ENCODE measurements at regions not wholly inside any gene's neighbourhood (a gene's known extent, or its start where the extent isn't known, plus 50 kb on each side); places are given as distances from the start of the nearest gene placed in this dataset.

DNA sequence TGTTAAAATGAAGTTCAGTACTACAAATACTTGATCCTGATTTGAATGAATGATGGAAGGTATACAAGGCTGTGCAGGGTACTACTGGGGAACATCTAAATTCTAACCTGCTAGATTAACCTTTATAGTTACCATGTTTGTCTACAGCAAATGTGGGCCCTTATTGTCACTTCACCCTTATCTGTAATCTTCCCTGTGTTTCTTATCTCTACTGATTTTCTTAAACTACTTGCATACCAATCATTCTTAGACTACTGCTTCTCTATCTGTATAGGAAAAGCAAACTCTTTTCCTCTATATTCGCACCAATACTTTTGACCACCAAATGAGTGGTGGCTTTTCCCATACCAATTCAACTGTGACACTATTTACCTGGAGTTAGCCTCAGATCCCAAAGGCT lies 210.7 kb downstream of the HINT1 start:
- intact Hi-C loops (cut with DNase I): no loop called here
- no peak overlapping the region for H3K27ac ChIP-seq
- TF ChIP-seq, protein P1, sequence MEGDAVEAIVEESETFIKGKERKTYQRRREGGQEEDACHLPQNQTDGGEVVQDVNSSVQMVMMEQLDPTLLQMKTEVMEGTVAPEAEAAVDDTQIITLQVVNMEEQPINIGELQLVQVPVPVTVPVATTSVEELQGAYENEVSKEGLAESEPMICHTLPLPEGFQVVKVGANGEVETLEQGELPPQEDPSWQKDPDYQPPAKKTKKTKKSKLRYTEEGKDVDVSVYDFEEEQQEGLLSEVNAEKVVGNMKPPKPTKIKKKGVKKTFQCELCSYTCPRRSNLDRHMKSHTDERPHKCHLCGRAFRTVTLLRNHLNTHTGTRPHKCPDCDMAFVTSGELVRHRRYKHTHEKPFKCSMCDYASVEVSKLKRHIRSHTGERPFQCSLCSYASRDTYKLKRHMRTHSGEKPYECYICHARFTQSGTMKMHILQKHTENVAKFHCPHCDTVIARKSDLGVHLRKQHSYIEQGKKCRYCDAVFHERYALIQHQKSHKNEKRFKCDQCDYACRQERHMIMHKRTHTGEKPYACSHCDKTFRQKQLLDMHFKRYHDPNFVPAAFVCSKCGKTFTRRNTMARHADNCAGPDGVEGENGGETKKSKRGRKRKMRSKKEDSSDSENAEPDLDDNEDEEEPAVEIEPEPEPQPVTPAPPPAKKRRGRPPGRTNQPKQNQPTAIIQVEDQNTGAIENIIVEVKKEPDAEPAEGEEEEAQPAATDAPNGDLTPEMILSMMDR (IDR thresholded peaks at IDR 0.05): no peak
- no peak for TF ChIP-seq POLR2A (IDR thresholded peaks at IDR 0.05)
- no peak overlapping the region for H3K4me3 ChIP-seq
- H3K9me3 ChIP-seq (replicated peaks in 1 of 3): no peaks in the 10 kb centered on the region
- H3K36me3 ChIP-seq (replicated peaks in 1 of 2): no peaks in the 10 kb centered on the region
- no peaks in the 10 kb centered on the region for H3K4me1 ChIP-seq (replicated peaks in 1 of 2)
- 73 to 94% (median 82%) methylated on average over 1 of the region's 1 CpG for WGBS, 4 donors
- H3K27me3 ChIP-seq: no peaks in the 10 kb centered on the region
- no peak for DNase-seq

DNA sequence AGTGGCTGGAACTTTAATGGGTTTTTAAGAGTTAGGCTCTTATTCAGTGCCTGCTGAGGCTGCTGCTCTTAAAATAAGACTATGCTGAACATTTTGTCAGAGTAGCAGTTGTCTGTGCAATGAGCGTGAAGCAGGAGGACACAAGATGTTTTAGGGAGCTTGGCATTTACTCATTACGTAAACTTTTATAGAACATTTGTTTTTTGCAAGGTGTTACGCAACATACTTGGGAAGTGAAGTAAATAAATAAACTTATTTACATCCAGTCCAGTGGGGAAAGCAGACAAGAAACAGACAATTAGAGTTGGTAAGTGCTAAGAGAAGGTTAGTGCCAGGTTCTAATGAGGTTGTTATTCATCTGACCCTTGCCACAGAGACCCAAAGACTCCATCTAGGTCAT lies 226.0 kb downstream of the HINT1 start:
- WGBS, 4 donors: 93 to 96% (median 93%) methylated on average over 3 of the region's 3 CpGs
- H3K27me3 ChIP-seq: no peaks in the 10 kb centered on the region
- H3K27ac ChIP-seq: no peak overlapping the region
- H3K9me3 ChIP-seq (replicated peaks in 1 of 3): no peaks in the 10 kb centered on the region
- no peaks in the 10 kb centered on the region for H3K36me3 ChIP-seq (replicated peaks in 1 of 2)
- no peak for TF ChIP-seq POLR2A (IDR thresholded peaks at IDR 0.05)
- TF ChIP-seq, protein P1 (IDR thresholded peaks at IDR 0.05): no peak
- H3K4me1 ChIP-seq (replicated peaks in 1 of 2): no peaks in the 10 kb centered on the region
- intact Hi-C loops (cut with DNase I): no loop called here
- H3K4me3 ChIP-seq: no peak overlapping the region
- DNase-seq: no peak

DNA sequence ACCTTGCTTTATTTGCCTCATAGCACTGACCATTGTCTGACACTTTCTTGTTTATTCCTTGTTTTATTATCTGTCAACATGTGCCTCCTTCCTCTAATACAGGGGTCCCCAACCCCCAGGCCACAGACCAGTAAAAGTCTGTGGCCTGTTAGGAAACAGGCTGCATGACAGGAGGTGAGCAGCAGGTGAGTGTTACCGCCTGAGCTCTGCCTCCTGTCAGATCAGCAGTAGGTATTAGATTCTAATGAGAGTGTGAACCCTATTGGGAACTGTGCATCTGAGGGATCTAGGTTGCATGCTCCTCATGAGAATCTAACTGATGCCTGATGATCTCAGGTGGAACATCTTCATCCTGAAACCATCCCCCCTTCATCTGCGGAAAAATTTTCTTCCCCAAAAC lies 228.0 kb downstream of the HINT1 start:
- WGBS, 4 donors: 80 to 91% (median 89%) methylated on average over 2 of the region's 2 CpGs
- no peaks in the 10 kb centered on the region for H3K27me3 ChIP-seq
- no peaks in the 10 kb centered on the region for H3K9me3 ChIP-seq (replicated peaks in 1 of 3)
- H3K4me1 ChIP-seq (replicated peaks in 1 of 2): no peaks in the 10 kb centered on the region
- H3K4me3 ChIP-seq: no peak overlapping the region
- no peak for DNase-seq
- H3K36me3 ChIP-seq (replicated peaks in 1 of 2): no peaks in the 10 kb centered on the region
- H3K27ac ChIP-seq: no peak overlapping the region
- no peak for TF ChIP-seq POLR2A (IDR thresholded peaks at IDR 0.05)
- TF ChIP-seq, protein P1 (IDR thresholded peaks at IDR 0.05): no peak
- intact Hi-C loops (cut with DNase I): no loop called here

DNA sequence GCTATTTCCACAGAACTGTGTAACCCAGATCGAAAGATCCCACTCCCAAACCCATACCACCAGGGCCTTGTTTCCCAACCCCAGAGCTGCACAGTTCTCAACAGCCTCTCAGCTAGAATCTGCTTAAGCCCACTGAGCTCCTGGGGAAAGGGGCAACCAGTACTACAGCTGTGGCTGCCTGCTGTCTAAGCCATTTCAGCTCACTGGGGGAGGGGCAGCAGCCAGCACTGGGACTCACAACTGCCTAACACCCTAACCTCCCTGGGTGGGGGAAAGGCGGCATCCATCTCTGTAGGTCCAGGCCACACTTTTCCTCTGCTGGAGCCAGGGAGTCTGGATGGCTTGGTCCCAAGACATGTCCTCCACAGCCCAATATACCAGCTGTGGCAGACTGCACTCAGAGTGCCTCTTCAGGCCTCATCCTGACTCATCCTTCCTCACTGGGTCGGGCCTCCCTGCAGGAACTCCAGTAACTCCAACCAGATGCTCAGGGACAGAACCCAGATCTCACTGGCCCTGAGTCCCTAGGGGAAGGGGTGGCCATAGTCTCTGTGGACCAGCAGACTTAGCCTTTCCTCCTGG lies 241.4 kb downstream of the HINT1 start:
- H3K27ac ChIP-seq: no peak overlapping the region
- WGBS, 4 donors: 80 to 100% (median 91%) methylated on average over 2 to 3 of the region's 3 CpGs
- H3K36me3 ChIP-seq (replicated peaks in 1 of 2): no peaks in the 10 kb centered on the region
- no peaks in the 10 kb centered on the region for H3K27me3 ChIP-seq
- DNase-seq: no peak
- no peaks in the 10 kb centered on the region for H3K4me1 ChIP-seq (replicated peaks in 1 of 2)
- TF ChIP-seq, protein P1 (IDR thresholded peaks at IDR 0.05): no peak
- TF ChIP-seq POLR2A (IDR thresholded peaks at IDR 0.05): no peak
- intact Hi-C loops (cut with DNase I): no loop called here
- H3K9me3 ChIP-seq (replicated peaks in 1 of 3): no peaks in the 10 kb centered on the region
- H3K4me3 ChIP-seq: no peak overlapping the region
